ENCODE measurements at regions not wholly inside any gene's neighbourhood (a gene's known extent, or its start where the extent isn't known, plus 50 kb on each side); places are given as distances from the start of the nearest gene placed in this dataset.

- peak; percentile 17 to 73 (median 36) for DNase-seq
These were observed 91.0 kb upstream of the FMN2 start for GRCh38 chr1:240000634-240001033.

GRCh38 chr1:240001177-240001740, 90.4 kb upstream of the FMN2 start:
- no peak for DNase-seq

GRCh38 chr1:240004086-240004749, 87.5 kb upstream of the FMN2 start:
- DNase-seq: peak; percentile 39 to 53 (median 46)

GRCh38 chr1:240005997-240006650, 85.6 kb upstream of the FMN2 start:
- DNase-seq: no peak

GRCh38 chr1:240008298-240008697, 83.4 kb upstream of the FMN2 start:
- DNase-seq: no peak

GRCh38 chr1:240014051-240014450, 77.6 kb upstream of the FMN2 start:
- no peak for DNase-seq

- DNase-seq: no peak
These were observed 73.1 kb upstream of the FMN2 start for GRCh38 chr1:240018617-240019016.

- no peak for DNase-seq
These were observed 72.2 kb upstream of the FMN2 start for GRCh38 chr1:240019524-240019923.

GRCh38 chr1:240020871-240021270, 70.8 kb upstream of the FMN2 start:
- DNase-seq: no peak

GRCh38 chr1:240021709-240022108, 70.0 kb upstream of the FMN2 start:
- DNase-seq: no peak

- peak; percentile 31 to 57 (median 54) for DNase-seq
These were observed 64.6 kb upstream of the FMN2 start for GRCh38 chr1:240027059-240027462.

GRCh38 chr1:240029418-240029817, 62.3 kb upstream of the FMN2 start:
- no peak for DNase-seq

GRCh38 chr1:240030236-240030635, 61.4 kb upstream of the FMN2 start:
- DNase-seq: no peak

- DNase-seq: no peak
These were observed 60.7 kb upstream of the FMN2 start for GRCh38 chr1:240031009-240031408.

- no peak for DNase-seq
These were observed 60.3 kb upstream of the FMN2 start for GRCh38 chr1:240031414-240031813.

- no peak for DNase-seq
These were observed 58.3 kb upstream of the FMN2 start for GRCh38 chr1:240033406-240033805.

- DNase-seq: no peak
These were observed 55.2 kb upstream of the FMN2 start for GRCh38 chr1:240036526-240036925.
